ENCODE measurements at regions not wholly inside any gene's neighbourhood (a gene's known extent, or its start where the extent isn't known, plus 50 kb on each side); places are given as distances from the start of the nearest gene placed in this dataset.

DNA sequence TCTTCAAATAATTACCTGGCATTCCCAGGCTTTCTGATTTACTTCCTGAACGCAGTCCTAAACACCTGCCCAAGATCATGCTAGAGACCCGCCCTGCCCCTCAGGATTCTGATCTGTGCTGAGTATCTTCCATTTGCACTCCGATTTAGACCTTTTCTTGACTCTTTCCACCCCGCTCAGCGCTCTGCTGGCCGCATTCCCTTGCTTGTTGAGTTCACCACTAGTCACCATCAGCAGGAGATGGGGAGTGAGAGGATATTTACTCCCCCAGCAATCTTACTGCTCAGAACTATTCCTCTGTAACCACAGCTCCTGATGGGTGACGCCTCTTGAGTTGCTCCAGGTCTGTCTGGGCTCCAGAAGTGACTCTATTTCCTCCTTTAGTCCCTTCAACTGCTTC is 419.4 kb upstream of the MIR17HG start:
- TF ChIP-seq, protein P1, sequence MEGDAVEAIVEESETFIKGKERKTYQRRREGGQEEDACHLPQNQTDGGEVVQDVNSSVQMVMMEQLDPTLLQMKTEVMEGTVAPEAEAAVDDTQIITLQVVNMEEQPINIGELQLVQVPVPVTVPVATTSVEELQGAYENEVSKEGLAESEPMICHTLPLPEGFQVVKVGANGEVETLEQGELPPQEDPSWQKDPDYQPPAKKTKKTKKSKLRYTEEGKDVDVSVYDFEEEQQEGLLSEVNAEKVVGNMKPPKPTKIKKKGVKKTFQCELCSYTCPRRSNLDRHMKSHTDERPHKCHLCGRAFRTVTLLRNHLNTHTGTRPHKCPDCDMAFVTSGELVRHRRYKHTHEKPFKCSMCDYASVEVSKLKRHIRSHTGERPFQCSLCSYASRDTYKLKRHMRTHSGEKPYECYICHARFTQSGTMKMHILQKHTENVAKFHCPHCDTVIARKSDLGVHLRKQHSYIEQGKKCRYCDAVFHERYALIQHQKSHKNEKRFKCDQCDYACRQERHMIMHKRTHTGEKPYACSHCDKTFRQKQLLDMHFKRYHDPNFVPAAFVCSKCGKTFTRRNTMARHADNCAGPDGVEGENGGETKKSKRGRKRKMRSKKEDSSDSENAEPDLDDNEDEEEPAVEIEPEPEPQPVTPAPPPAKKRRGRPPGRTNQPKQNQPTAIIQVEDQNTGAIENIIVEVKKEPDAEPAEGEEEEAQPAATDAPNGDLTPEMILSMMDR (IDR thresholded peaks at IDR 0.05), result no peak
- no peak for TF ChIP-seq POLR2A (IDR thresholded peaks at IDR 0.05)
- TF ChIP-seq EP300 (IDR thresholded peaks at IDR 0.05; ENCODE audit: low read depth), result no peak
